ENCODE measurements at regions not wholly inside any gene's neighbourhood (a gene's known extent, or its start where the extent isn't known, plus 50 kb on each side); places are given as distances from the start of the nearest gene placed in this dataset.

GRCh38 chr12:115558281-115558680 lies 719.2 kb downstream of the MED13L start:
- Histone ChIP-seq H3K36me3 (no peaks in the 10 kb centered on the region), H3K4me3 (ENCODE audit: low read depth, low read length) (no peak overlapping the region), H3K9me3 (ENCODE audit: severe bottlenecking) (no peaks in the 10 kb centered on the region), H3K27ac (no peak overlapping the region), H3K27me3 (ENCODE audit: insufficient read depth, low read depth, severe bottlenecking) (peaks cover 8% of the 10 kb centered on the region)
- DNase-seq = no peak
- TF ChIP-seq, protein P1, sequence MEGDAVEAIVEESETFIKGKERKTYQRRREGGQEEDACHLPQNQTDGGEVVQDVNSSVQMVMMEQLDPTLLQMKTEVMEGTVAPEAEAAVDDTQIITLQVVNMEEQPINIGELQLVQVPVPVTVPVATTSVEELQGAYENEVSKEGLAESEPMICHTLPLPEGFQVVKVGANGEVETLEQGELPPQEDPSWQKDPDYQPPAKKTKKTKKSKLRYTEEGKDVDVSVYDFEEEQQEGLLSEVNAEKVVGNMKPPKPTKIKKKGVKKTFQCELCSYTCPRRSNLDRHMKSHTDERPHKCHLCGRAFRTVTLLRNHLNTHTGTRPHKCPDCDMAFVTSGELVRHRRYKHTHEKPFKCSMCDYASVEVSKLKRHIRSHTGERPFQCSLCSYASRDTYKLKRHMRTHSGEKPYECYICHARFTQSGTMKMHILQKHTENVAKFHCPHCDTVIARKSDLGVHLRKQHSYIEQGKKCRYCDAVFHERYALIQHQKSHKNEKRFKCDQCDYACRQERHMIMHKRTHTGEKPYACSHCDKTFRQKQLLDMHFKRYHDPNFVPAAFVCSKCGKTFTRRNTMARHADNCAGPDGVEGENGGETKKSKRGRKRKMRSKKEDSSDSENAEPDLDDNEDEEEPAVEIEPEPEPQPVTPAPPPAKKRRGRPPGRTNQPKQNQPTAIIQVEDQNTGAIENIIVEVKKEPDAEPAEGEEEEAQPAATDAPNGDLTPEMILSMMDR (IDR thresholded peaks at IDR 0.05; ENCODE audit: low read depth, low read length) = no peak

GRCh38 chr12:115553622-115554021 lies 723.9 kb downstream of the MED13L start:
- Histone ChIP-seq H3K27me3 (ENCODE audit: insufficient read depth, low read depth, severe bottlenecking) (peaks cover 5% of the 10 kb centered on the region), H3K36me3 (no peaks in the 10 kb centered on the region), H3K9me3 (ENCODE audit: severe bottlenecking) (no peaks in the 10 kb centered on the region), H3K4me3 (ENCODE audit: low read depth, low read length) (no peak overlapping the region), H3K27ac (no peak overlapping the region)
- TF ChIP-seq, protein P1 (IDR thresholded peaks at IDR 0.05; ENCODE audit: low read depth, low read length) = no peak
- no peak for DNase-seq

GRCh38 chr12:115543269-115543668 lies 734.2 kb downstream of the MED13L start:
- Histone ChIP-seq H3K36me3 (no peaks in the 10 kb centered on the region), H3K27me3 (ENCODE audit: insufficient read depth, low read depth, severe bottlenecking) (peaks cover 5% of the 10 kb centered on the region), H3K9me3 (ENCODE audit: severe bottlenecking) (no peaks in the 10 kb centered on the region), H3K4me3 (ENCODE audit: low read depth, low read length) (no peak overlapping the region), H3K27ac (no peak overlapping the region)
- TF ChIP-seq, protein P1 (IDR thresholded peaks at IDR 0.05; ENCODE audit: low read depth, low read length) = no peak
- DNase-seq = no peak

- Histone ChIP-seq H3K27ac (no peak overlapping the region), H3K4me3 (ENCODE audit: low read depth, low read length) (no peak overlapping the region)
- no peak for DNase-seq
Observed at GRCh38 chr12:115542656-115543055, 734.8 kb downstream of the MED13L start.

GRCh38 chr12:115541891-115542421 lies 735.5 kb downstream of the MED13L start:
- H3K27me3 ChIP-seq (ENCODE audit: insufficient read depth, low read depth, severe bottlenecking) = peaks cover 5% of the 10 kb centered on the region
- DNase-seq = no peak
- no peak overlapping the region for H3K4me3 ChIP-seq (ENCODE audit: low read depth, low read length)
- TF ChIP-seq, protein P1 (IDR thresholded peaks at IDR 0.05; ENCODE audit: low read depth, low read length) = no peak
- no peaks in the 10 kb centered on the region for H3K36me3 ChIP-seq
- no peak overlapping the region for H3K27ac ChIP-seq
- no peaks in the 10 kb centered on the region for H3K9me3 ChIP-seq (ENCODE audit: severe bottlenecking)

More at GRCh38 chr12:115542656-115543055, 734.8 kb downstream of the MED13L start:
- TF ChIP-seq, protein P1 (IDR thresholded peaks at IDR 0.05; ENCODE audit: low read depth, low read length) = no peak
- Histone ChIP-seq H3K9me3 (ENCODE audit: severe bottlenecking) (no peaks in the 10 kb centered on the region), H3K27me3 (ENCODE audit: insufficient read depth, low read depth, severe bottlenecking) (peaks cover 5% of the 10 kb centered on the region), H3K36me3 (no peaks in the 10 kb centered on the region)

DNA sequence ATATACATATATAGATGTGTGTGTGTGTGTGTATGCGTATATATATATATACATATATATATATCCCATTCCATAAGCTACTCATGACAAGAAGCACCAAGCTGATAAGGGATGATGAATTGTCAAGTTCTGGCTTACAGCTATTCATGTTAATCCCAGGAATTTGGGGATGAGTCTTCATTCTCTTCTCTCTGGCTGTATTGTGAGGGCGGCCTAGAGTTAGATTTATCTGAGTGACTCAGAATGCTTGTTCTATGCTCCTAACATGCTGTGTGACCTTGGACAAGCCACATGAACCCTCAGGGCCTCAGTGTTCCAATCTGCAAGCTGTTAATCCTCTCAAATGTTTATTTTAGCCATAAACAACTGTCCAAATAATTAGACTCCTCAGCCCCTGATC lies 749.0 kb downstream of the MED13L start:
- Histone ChIP-seq H3K4me3 (ENCODE audit: low read depth, low read length) (no peak overlapping the region), H3K9me3 (ENCODE audit: severe bottlenecking) (no peaks in the 10 kb centered on the region), H3K27me3 (ENCODE audit: insufficient read depth, low read depth, severe bottlenecking) (peaks cover 3% of the 10 kb centered on the region), H3K27ac (no peak overlapping the region), H3K36me3 (no peaks in the 10 kb centered on the region)
- DNase-seq = no peak
- TF ChIP-seq, protein P1 (IDR thresholded peaks at IDR 0.05; ENCODE audit: low read depth, low read length) = no peak

Data from WERI-Rb-1 (cell line).